ENCODE measurements at regions not wholly inside any gene's neighbourhood (a gene's known extent, or its start where the extent isn't known, plus 50 kb on each side); places are given as distances from the start of the nearest gene placed in this dataset.

GRCh38 chr1:34695580-34695979 is 59.3 kb upstream of the GJB5 start:
- TF ChIP-seq CTCF (conservative IDR thresholded peaks at IDR 0.05) (no peak), ZFX (IDR thresholded peaks at IDR 0.05) (no peak)
- no peak overlapping the region for H3K27ac ChIP-seq

- no peak overlapping the region for H3K27ac ChIP-seq
- TF ChIP-seq ZFX (IDR thresholded peaks at IDR 0.05): no peak
- TF ChIP-seq CTCF (conservative IDR thresholded peaks at IDR 0.05): no peak; the same call in 1 of the 2 replicates
These were observed 58.6 kb upstream of the GJB5 start for GRCh38 chr1:34696230-34696629.

GRCh38 chr1:34696981-34697380 is 57.9 kb upstream of the GJB5 start:
- no peak overlapping the region for H3K27ac ChIP-seq
- TF ChIP-seq CTCF (conservative IDR thresholded peaks at IDR 0.05): no peak
- TF ChIP-seq ZFX (IDR thresholded peaks at IDR 0.05): no peak

- no peak for TF ChIP-seq ZFX (IDR thresholded peaks at IDR 0.05)
- TF ChIP-seq CTCF (conservative IDR thresholded peaks at IDR 0.05): no peak
- H3K27ac ChIP-seq: no peak overlapping the region
These were observed 57.0 kb upstream of the GJB5 start for GRCh38 chr1:34697818-34698217.

GRCh38 chr1:34701326-34702060 is 53.4 kb upstream of the GJB5 start:
- TF ChIP-seq CTCF (conservative IDR thresholded peaks at IDR 0.05) (no peak), ZFX (IDR thresholded peaks at IDR 0.05) (no peak)
- H3K27ac ChIP-seq: no peak overlapping the region
